IMR-90 (cell line): ENCODE measurements at regions not wholly inside any gene's neighbourhood (a gene's known extent, or its start where the extent isn't known, plus 50 kb on each side); places are given as distances from the start of the nearest gene placed in this dataset.

Experiments
- MXI1 ChIP-seq: IDR thresholded peaks from 2 replicates; pipeline ENCODE4 v1.6.1; 2012; ENCODE audit warnings: low read depth, mild to moderate bottlenecking, low read length, moderate library complexity, borderline replicate concordance
- TF ChIP-seq, protein P1 (sequence below): conservative IDR thresholded peaks from 2 replicates; pipeline ENCODE4 v1.5.1; 2012; ENCODE audit warnings: mild to moderate bottlenecking, low read depth, low read length, improper control_type of control experiment

DNA sequence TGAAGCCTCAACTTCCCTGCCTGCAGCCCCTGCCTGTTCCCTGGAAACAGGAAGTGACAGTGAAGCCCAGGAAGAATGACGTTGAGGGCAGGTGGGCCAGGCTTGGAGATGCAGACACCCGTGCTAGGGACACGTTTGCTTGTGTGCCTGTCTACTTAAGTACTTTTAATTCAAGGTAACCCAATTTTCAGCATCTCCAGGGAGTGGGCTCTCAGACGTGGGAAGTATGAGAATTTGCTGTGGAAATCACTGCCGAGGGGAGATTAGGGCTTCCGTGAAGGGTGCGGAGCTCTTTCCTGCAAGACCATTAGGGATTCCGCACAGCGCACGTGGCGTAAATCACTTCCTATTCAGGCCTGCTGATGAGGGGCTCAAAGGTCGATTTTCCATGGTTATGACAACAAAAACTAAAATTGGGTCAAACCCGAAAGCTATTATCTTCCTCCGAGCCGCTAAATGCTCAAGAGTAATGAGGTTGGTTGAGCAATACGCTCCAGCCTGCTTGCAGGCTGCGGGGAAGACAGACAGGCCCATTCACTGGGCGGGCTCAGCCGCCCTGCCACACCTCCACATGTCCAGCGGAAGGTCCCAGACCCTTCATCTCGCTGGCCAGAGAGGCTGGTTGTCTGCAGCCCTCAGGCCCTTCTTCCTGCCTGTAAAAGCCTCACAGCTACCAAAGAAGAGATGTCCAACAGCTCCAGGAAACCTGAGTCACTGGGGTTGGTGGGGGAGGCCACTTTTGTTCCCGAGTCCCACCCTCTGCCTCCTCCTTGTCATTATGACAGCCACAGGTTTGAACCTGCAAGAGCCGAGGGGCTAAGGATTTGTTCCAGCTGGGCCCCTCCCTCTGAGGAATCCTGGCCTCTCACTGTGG, 109.9 kb downstream of the RBFOX3 start:
- TF ChIP-seq, protein P1, sequence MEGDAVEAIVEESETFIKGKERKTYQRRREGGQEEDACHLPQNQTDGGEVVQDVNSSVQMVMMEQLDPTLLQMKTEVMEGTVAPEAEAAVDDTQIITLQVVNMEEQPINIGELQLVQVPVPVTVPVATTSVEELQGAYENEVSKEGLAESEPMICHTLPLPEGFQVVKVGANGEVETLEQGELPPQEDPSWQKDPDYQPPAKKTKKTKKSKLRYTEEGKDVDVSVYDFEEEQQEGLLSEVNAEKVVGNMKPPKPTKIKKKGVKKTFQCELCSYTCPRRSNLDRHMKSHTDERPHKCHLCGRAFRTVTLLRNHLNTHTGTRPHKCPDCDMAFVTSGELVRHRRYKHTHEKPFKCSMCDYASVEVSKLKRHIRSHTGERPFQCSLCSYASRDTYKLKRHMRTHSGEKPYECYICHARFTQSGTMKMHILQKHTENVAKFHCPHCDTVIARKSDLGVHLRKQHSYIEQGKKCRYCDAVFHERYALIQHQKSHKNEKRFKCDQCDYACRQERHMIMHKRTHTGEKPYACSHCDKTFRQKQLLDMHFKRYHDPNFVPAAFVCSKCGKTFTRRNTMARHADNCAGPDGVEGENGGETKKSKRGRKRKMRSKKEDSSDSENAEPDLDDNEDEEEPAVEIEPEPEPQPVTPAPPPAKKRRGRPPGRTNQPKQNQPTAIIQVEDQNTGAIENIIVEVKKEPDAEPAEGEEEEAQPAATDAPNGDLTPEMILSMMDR = no peak
- TF ChIP-seq MXI1 = no peak
